Endothelial cell of umbilical vein (primary cell): ENCODE measurements at regions not wholly inside any gene's neighbourhood (a gene's known extent, or its start where the extent isn't known, plus 50 kb on each side); places are given as distances from the start of the nearest gene placed in this dataset.

Source experiments
- BruUV-seq: library from RNA; stranded (reverse); fragments of 400-500 nt; replicated peaks from 2 replicates; lab custom pipeline; 2021; lab: Mats Ljungman, UMichigan
- CTCF ChIA-PET: fragments of 300-600, 350-600 bp; sonication (Branson Sonifier 250); formaldehyde crosslinking; loops from one replicate; lab custom pipeline; 2021; ENCODE audit warnings: antibody characterized with exemption, inconsistent platforms; lab: Charles Lee
- POLR2A ChIA-PET: fragments of 300-600, 350-600 bp; sonication (Branson Sonifier 250); formaldehyde crosslinking; loops from one replicate; lab custom pipeline; 2021; ENCODE audit warnings: antibody characterized with exemption, inconsistent platforms; lab: Charles Lee
- DNase-seq: peaks from one replicate; pipeline ENCODE4 v3.0.0-alpha.2; 2011; ENCODE audit warnings: low read depth, low spot score
- FAIRE-seq: peaks from 2 replicates; lab custom pipeline; 2011; peaks lifted over from hg19 to GRCh38; lab: Jason Lieb, UNC
- H2AFZ ChIP-seq: 2 replicates; pipeline ENCODE4 v1.6.0; 2012; ENCODE audit warnings: low read depth, low read length, control low read depth, inconsistent platforms
- H3K27ac ChIP-seq: 2 replicates; pipeline ENCODE4 v1.5.1; 2011; ENCODE audit warnings: low read depth, mild to moderate bottlenecking, control low read depth, low read length, moderate library complexity; ENCODE audit not compliant: insufficient read depth
- H3K27me3 ChIP-seq, 2 experiments: 2 replicates each; pipeline versions ENCODE4 v1.6.0 to v1.6.1; 2011; ENCODE audit warnings: low read length in 2 of 2, mixed read lengths in 1 of 2; ENCODE audit not compliant: control insufficient read depth in 2 of 2, insufficient read depth in 2 of 2
- H3K36me3 ChIP-seq, 2 experiments: 2 replicates in 1 of 2; 3 replicates in 1 of 2; pipeline ENCODE4 v1.5.1; 2011; ENCODE audit warnings: low read length in 2 of 2, mild to moderate bottlenecking in 1 of 2, moderate library complexity in 1 of 2; ENCODE audit not compliant: control insufficient read depth in 2 of 2, insufficient read depth in 2 of 2; ENCODE audit errors: extremely low read depth in 1 of 2
- H3K4me1 ChIP-seq: 3 replicates; pipeline ENCODE4 v1.5.1; 2011; ENCODE audit warnings: mild to moderate bottlenecking, low read length; ENCODE audit not compliant: control insufficient read depth, insufficient read depth; ENCODE audit errors: extremely low read depth
- H3K4me2 ChIP-seq: 2 replicates; pipeline ENCODE4 v1.6.1; 2011; ENCODE audit warnings: low read length, control low read depth, mixed read lengths; ENCODE audit not compliant: insufficient read depth
- H3K4me3 ChIP-seq, 3 experiments: fragments of 200-600 bp in 1 of 3; sonication (generic), shearing (Covaris generic) in 1 of 3; replicated peaks in 1 of 3; 2 replicates each; pipeline ENCODE4 v1.5.1; 2011 to 2016; ENCODE audit warnings: control low read depth in 3 of 3, low read length in 3 of 3, mild to moderate bottlenecking in 2 of 3, inconsistent platforms in 1 of 3, low read depth in 1 of 3, moderate library complexity in 1 of 3; ENCODE audit not compliant: insufficient read depth in 1 of 3
- H3K79me2 ChIP-seq: 2 replicates; pipeline ENCODE4 v1.6.0; 2012; ENCODE audit warnings: low read length, inconsistent platforms; ENCODE audit not compliant: control insufficient read depth, insufficient read depth
- H3K9ac ChIP-seq: replicated peaks from 2 replicates; pipeline ENCODE3; 2011; ENCODE audit warnings: low read length, control low read depth; ENCODE audit not compliant: insufficient read depth; ENCODE audit errors: extremely low read depth
- H3K9me1 ChIP-seq: replicated peaks from 3 replicates; pipeline ENCODE4 v1.6.0; 2011; ENCODE audit warnings: mild to moderate bottlenecking, low read length; ENCODE audit not compliant: control insufficient read depth, insufficient read depth; ENCODE audit errors: extremely low read depth
- H3K9me3 ChIP-seq: replicated peaks from 2 replicates; pipeline ENCODE4 v1.5.1; 2012; ENCODE audit warnings: low read length, inconsistent platforms; ENCODE audit not compliant: control insufficient read depth, insufficient read depth
- H4K20me1 ChIP-seq: replicated peaks from 2 replicates; pipeline ENCODE3; 2011; ENCODE audit warnings: mild to moderate bottlenecking, low read length; ENCODE audit not compliant: control insufficient read depth, insufficient read depth; ENCODE audit errors: extremely low read depth
- CTCF ChIP-seq, 2 donors: IDR thresholded peaks; 1 replicate in 1 of 2; 2 replicates in 1 of 2; pipeline ENCODE4 v1.5.1; 2011; ENCODE audit warnings: low read length in 2 of 2, mild to moderate bottlenecking in 2 of 2, moderate library complexity in 2 of 2, control low read depth in 1 of 2, inconsistent platforms in 1 of 2, low read depth in 1 of 2; ENCODE audit not compliant: insufficient read depth in 1 of 2; ENCODE audit errors: extremely low read depth in 1 of 2
- EZH2 ChIP-seq: IDR thresholded peaks from 2 replicates; pipeline ENCODE4 v1.6.1; 2012; ENCODE audit warnings: borderline replicate concordance, low read depth, mild to moderate bottlenecking, moderate library complexity, low read length, inconsistent platforms; ENCODE audit not compliant: severe bottlenecking
- FOS ChIP-seq: IDR thresholded peaks from 2 replicates; pipeline ENCODE4 v1.6.1; 2011; ENCODE audit warnings: mild to moderate bottlenecking, low read length, moderate library complexity, borderline replicate concordance; ENCODE audit not compliant: insufficient read depth
- GATA2 ChIP-seq: IDR thresholded peaks from 2 replicates; pipeline ENCODE4 v1.7.0; 2011; ENCODE audit warnings: low read depth, mild to moderate bottlenecking, moderate library complexity, mixed read lengths, low read length; ENCODE audit not compliant: insufficient read length, insufficient read depth
- JUN ChIP-seq: IDR thresholded peaks from 2 replicates; pipeline ENCODE4 v1.6.1; 2011; ENCODE audit warnings: borderline replicate concordance, low read depth; ENCODE audit not compliant: insufficient read length, insufficient read depth
- MYC ChIP-seq: IDR thresholded peaks from one replicate; pipeline ENCODE4 v1.6.1; 2011; ENCODE audit warnings: mild to moderate bottlenecking, low read depth, low read length
- POLR2AphosphoS5 ChIP-seq: IDR thresholded peaks from 2 replicates; pipeline ENCODE4 v1.6.1; 2012; ENCODE audit warnings: low read depth, mild to moderate bottlenecking, control low read depth, low read length, moderate library complexity; ENCODE audit not compliant: insufficient read depth
- dilution Hi-C: fragments of 300-500 bp; cut with MboI; formaldehyde crosslinking; loops from one replicate; pipeline ENCODE4 v1.15.0; 2019; ENCODE audit warnings: low sequenced_read_pairs; ENCODE audit not compliant: extremely low pct_ligation_motif_present
- intact Hi-C: fragments of 100-400 bp; cut with micrococcal nuclease; formaldehyde crosslinking; loops from one replicate; pipeline ENCODE4 v1.10.0; 2022

GRCh38 chr2:220278022-220278421 lies 650.6 kb downstream of the SLC4A3 start:
- TF ChIP-seq MYC (no peak), EZH2 (no peak), GATA2 (no peak), CTCF (IDR thresholded peaks at IDR 0.05; ENCODE audit: extremely low read depth in 1 of 2, insufficient read depth in 1 of 2, low read depth in 1 of 2, low read length in 2 of 2) (no peak), JUN (no peak), POLR2AphosphoS5 (no peak), FOS (no peak)
- Histone ChIP-seq H3K36me3 (no peaks in the 10 kb centered on the region), H3K9ac (no peak overlapping the region), H2AFZ (no peak overlapping the region), H3K4me3 (no peak overlapping the region), H3K79me2 (no peaks in the 10 kb centered on the region), H3K27me3 (no peaks in the 10 kb centered on the region), H3K9me1 (no peaks in the 10 kb centered on the region), H3K27ac (no peak overlapping the region), H3K9me3 (no peaks in the 10 kb centered on the region), H3K4me2 (no peak overlapping the region), H4K20me1 (no peaks in the 10 kb centered on the region), H3K4me1 (no peaks in the 10 kb centered on the region)
- DNase-seq (no peak), FAIRE-seq (no peak)
- no TSS peak for BruUV-seq
- intact Hi-C loops = no loop called here
- POLR2A ChIA-PET = no interaction called here
- dilution Hi-C loops = no loop called here
- CTCF ChIA-PET = no interaction called here
